ENCODE measurements at regions not wholly inside any gene's neighbourhood (a gene's known extent, or its start where the extent isn't known, plus 50 kb on each side); places are given as distances from the start of the nearest gene placed in this dataset.

GRCh38 chr10:44042926-44043602 is 341.8 kb downstream of the CXCL12 start:
- Histone ChIP-seq H3K9me3 (no peaks in the 10 kb centered on the region), H3K4me3 (no peak overlapping the region), H3K27ac (no peak overlapping the region), H3K36me3 (no peaks in the 10 kb centered on the region), H3K4me1 (no peaks in the 10 kb centered on the region), H3K27me3 (no peaks in the 10 kb centered on the region)
- no peak for ATAC-seq
- DNase-seq = no peak
- intact Hi-C loops (cut with DNase I) = no loop called here
- TF ChIP-seq, protein P1, sequence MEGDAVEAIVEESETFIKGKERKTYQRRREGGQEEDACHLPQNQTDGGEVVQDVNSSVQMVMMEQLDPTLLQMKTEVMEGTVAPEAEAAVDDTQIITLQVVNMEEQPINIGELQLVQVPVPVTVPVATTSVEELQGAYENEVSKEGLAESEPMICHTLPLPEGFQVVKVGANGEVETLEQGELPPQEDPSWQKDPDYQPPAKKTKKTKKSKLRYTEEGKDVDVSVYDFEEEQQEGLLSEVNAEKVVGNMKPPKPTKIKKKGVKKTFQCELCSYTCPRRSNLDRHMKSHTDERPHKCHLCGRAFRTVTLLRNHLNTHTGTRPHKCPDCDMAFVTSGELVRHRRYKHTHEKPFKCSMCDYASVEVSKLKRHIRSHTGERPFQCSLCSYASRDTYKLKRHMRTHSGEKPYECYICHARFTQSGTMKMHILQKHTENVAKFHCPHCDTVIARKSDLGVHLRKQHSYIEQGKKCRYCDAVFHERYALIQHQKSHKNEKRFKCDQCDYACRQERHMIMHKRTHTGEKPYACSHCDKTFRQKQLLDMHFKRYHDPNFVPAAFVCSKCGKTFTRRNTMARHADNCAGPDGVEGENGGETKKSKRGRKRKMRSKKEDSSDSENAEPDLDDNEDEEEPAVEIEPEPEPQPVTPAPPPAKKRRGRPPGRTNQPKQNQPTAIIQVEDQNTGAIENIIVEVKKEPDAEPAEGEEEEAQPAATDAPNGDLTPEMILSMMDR (IDR thresholded peaks at IDR 0.05) = no peak

DNA sequence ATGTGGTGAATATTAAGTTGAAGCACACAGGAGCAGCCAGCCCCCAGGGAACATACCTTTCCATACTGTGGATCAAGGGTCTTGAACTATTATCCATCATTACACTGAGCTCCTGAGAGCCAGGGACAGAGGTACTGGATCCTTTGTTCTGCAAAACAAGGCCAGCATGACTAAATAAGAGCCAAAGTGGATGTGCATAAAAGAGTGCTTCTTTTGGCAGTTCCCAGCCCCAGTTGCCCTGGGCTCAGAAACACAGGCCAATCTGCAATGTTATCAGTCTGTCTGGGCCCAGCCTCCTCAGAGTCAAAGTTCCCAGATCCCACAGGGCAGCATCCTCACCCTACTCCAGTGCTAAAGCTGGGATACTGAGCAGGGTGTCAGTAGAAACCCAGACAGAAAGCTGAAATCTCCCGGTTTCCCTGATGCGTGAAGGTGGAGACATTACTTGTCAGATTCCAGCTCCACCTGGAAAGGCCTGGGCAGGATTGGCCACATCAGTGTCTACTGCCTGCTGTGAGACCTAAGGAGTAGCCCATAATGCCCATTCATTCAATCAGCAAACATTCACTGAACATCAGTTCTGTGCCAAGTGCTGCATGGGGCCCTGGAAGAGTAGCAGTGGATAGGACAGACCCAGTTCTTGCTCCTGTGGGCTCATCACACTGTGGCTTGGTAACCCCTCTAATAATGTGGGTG is 342.7 kb downstream of the CXCL12 start:
- H3K27ac ChIP-seq = no peak overlapping the region
- H3K4me3 ChIP-seq = no peak overlapping the region
- H3K27me3 ChIP-seq = no peaks in the 10 kb centered on the region
- intact Hi-C loops (cut with DNase I) = no loop called here
- no peaks in the 10 kb centered on the region for H3K36me3 ChIP-seq
- H3K9me3 ChIP-seq = no peaks in the 10 kb centered on the region
- TF ChIP-seq, protein P1 (IDR thresholded peaks at IDR 0.05) = no peak
- DNase-seq (no peak), ATAC-seq (no peak)
- no peaks in the 10 kb centered on the region for H3K4me1 ChIP-seq

DNA sequence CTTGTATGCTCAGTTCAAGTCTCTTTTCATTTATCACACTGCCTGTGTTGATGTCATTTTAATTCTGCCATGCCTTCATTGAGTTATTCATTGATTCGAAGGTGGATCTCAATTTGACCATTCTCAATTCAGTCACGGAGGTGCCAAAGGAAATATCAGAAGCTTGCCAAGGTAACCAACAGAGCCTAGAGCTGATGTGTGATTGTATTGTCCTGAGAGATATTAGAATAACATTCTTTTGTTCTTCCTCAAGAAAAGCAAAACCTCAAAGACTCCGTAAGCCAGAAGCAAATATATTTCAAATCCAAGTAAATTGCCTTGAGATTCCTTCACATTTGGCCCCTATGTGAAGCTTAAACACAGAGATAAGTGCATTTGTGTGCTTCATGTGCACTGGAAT is 345.3 kb downstream of the CXCL12 start:
- intact Hi-C loops (cut with DNase I) = no loop called here
- Histone ChIP-seq H3K27me3 (no peaks in the 10 kb centered on the region), H3K4me3 (no peak overlapping the region), H3K4me1 (no peaks in the 10 kb centered on the region), H3K9me3 (no peaks in the 10 kb centered on the region), H3K27ac (no peak overlapping the region), H3K36me3 (no peaks in the 10 kb centered on the region)
- ATAC-seq (no peak), DNase-seq (no peak)
- TF ChIP-seq, protein P1 (IDR thresholded peaks at IDR 0.05) = no peak

DNA sequence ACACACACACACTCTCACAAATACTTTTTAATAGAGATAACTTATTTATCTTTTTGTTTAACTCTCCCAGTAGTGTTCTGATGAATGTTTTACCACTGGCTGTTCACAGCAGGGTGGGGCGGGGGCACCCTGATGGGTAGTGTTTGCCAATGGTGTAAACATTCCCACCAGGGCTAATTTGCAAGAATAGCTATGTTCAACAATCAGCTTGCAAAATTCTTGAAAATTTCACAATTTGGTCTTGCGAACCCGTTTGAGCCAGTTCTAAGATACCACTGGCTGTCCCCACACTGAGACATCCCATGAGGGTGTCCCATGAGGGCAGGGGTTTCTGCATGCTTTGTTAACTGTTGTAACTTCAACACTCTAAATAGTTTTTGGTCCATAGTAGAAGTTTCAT is 348.5 kb downstream of the CXCL12 start:
- H3K9me3 ChIP-seq = no peaks in the 10 kb centered on the region
- intact Hi-C loops (cut with DNase I) = no loop called here
- no peaks in the 10 kb centered on the region for H3K36me3 ChIP-seq
- no peak overlapping the region for H3K4me3 ChIP-seq
- TF ChIP-seq, protein P1 (IDR thresholded peaks at IDR 0.05) = no peak
- H3K27ac ChIP-seq = no peak overlapping the region
- H3K27me3 ChIP-seq = no peaks in the 10 kb centered on the region
- ATAC-seq (no peak), DNase-seq (no peak)
- H3K4me1 ChIP-seq = no peaks in the 10 kb centered on the region

DNA sequence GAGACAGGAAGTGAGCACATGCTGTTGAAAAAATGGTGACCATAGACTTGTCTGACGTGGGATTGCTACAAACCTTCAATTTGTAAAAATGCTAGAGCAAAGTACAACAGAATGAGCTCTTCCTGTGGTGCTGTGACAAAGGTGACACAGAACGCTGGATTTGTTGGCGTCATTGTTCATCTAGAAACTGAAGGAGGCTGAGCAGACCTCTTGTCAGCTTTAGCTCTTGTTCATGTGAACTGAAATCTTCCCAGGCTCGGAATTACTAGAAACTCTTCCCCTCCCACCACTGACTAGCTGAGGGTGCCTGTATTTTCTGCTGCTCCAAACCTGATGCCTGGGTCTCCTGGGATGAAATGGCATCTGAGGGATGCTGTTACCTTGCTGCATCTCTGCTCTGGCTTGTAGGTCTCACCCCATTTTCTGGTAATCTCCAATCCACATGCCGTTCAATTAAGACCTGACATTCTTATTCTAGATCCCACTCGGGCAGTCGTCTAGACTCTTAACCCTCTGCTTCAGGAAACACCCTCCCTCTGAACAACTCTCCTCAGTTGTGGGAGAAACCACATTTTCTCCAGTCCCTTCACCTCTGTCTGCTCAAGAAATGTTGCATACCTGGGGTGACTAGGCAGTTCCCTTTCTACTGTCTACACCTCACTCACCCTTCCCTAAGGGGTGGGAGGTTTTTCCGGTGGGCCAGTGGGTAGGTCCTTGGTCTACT is 349.3 kb downstream of the CXCL12 start:
- intact Hi-C loops (cut with DNase I) = no loop called here
- Histone ChIP-seq H3K27ac (no peak overlapping the region), H3K27me3 (no peaks in the 10 kb centered on the region), H3K36me3 (no peaks in the 10 kb centered on the region), H3K9me3 (no peaks in the 10 kb centered on the region), H3K4me3 (no peak overlapping the region), H3K4me1 (no peaks in the 10 kb centered on the region)
- no peak for DNase-seq
- TF ChIP-seq, protein P1 (IDR thresholded peaks at IDR 0.05) = no peak
- ATAC-seq = no peak
